ENCODE measurements at regions not wholly inside any gene's neighbourhood (a gene's known extent, or its start where the extent isn't known, plus 50 kb on each side); places are given as distances from the start of the nearest gene placed in this dataset.
"Not testable (repeated sequence)": the region's sequence is repeated elsewhere in the genome, so short reads cannot be mapped to it uniquely, and the experiment has no call there.

- no peak for DNase-seq (ENCODE audit: low read depth)
Measured at GRCh38 chr6:18527836-18528743, 140.9 kb downstream of the RNF144B start.

GRCh38 chr6:18530201-18530600 is 143.1 kb downstream of the RNF144B start:
- no peak for DNase-seq (ENCODE audit: low read depth)

- DNase-seq (ENCODE audit: low read depth), result no peak
Measured at GRCh38 chr6:18532139-18532538, 145.0 kb downstream of the RNF144B start.

GRCh38 chr6:18533793-18534192 is 146.6 kb downstream of the RNF144B start:
- no peak for DNase-seq (ENCODE audit: low read depth)

GRCh38 chr6:18536591-18537055 is 149.5 kb downstream of the RNF144B start:
- no peak for DNase-seq (ENCODE audit: low read depth)

GRCh38 chr6:18538315-18538714 is 151.2 kb downstream of the RNF144B start:
- DNase-seq (ENCODE audit: low read depth), result no peak

GRCh38 chr6:18543051-18543450 is 155.9 kb downstream of the RNF144B start:
- DNase-seq (ENCODE audit: low read depth), result no peak

- DNase-seq (ENCODE audit: low read depth), result not testable (repeated sequence)
Measured at GRCh38 chr6:18545142-18545541, 158.0 kb downstream of the RNF144B start.

GRCh38 chr6:18545726-18546125 is 158.6 kb downstream of the RNF144B start:
- no peak for DNase-seq (ENCODE audit: low read depth)

GRCh38 chr6:18550119-18550518 is 163.0 kb downstream of the RNF144B start:
- no peak for DNase-seq (ENCODE audit: low read depth)

GRCh38 chr6:18551228-18551627 is 164.1 kb downstream of the RNF144B start:
- DNase-seq (ENCODE audit: low read depth), result peak; percentile 44

GRCh38 chr6:18555750-18556149 is 168.6 kb downstream of the RNF144B start:
- no peak for DNase-seq (ENCODE audit: low read depth)

GRCh38 chr6:18561037-18561750 is 174.0 kb downstream of the RNF144B start:
- DNase-seq (ENCODE audit: low read depth), result no peak

- no peak for DNase-seq (ENCODE audit: low read depth)
Measured at GRCh38 chr6:18562726-18563125, 175.6 kb downstream of the RNF144B start.

GRCh38 chr6:18564775-18565174 is 177.6 kb downstream of the RNF144B start:
- no peak for DNase-seq (ENCODE audit: low read depth)

GRCh38 chr6:18565231-18565630 is 178.1 kb downstream of the RNF144B start:
- DNase-seq (ENCODE audit: low read depth), result no peak

- DNase-seq (ENCODE audit: low read depth), result no peak
Measured at GRCh38 chr6:18567380-18567779, 180.2 kb downstream of the RNF144B start.

GRCh38 chr6:18577491-18577890 is 190.3 kb downstream of the RNF144B start:
- DNase-seq (ENCODE audit: low read depth), result no peak

GRCh38 chr6:18579166-18579565 is 192.0 kb downstream of the RNF144B start:
- no peak for DNase-seq (ENCODE audit: low read depth)

- DNase-seq (ENCODE audit: low read depth), result no peak
Measured at GRCh38 chr6:18579869-18580268, 192.7 kb downstream of the RNF144B start.

- no peak for DNase-seq (ENCODE audit: low read depth)
Measured at GRCh38 chr6:18584372-18584771, 197.2 kb downstream of the RNF144B start.

- peak; percentile 72 for DNase-seq (ENCODE audit: low read depth)
Measured at GRCh38 chr6:18585032-18585573, 198.0 kb downstream of the RNF144B start.

- DNase-seq (ENCODE audit: low read depth), result no peak
Measured at GRCh38 chr6:18586133-18586532, 199.0 kb downstream of the RNF144B start.
